Erythroblast (primary cell): ENCODE measurements at regions not wholly inside any gene's neighbourhood (a gene's known extent, or its start where the extent isn't known, plus 50 kb on each side); places are given as distances from the start of the nearest gene placed in this dataset.
"Not testable (repeated sequence)": the region's sequence is repeated elsewhere in the genome, so short reads cannot be mapped to it uniquely, and the experiment has no call there.

Experiments
- GATA1 ChIP-seq: IDR thresholded peaks from 2 replicates; pipeline ENCODE4 v1.6.1; 2011; ENCODE audit warnings: low read depth, mild to moderate bottlenecking, control low read depth, low read length, moderate library complexity
- POLR2A ChIP-seq: IDR thresholded peaks from 2 replicates; pipeline ENCODE4 v1.6.1; 2011; ENCODE audit warnings: mild to moderate bottlenecking, low read length

- not testable (repeated sequence) for TF ChIP-seq POLR2A, GATA1
These were observed 209.0 kb upstream of the ELL2 start for GRCh38 chr5:96170481-96171125.
